GM19397 (cell line): ENCODE measurements at regions not wholly inside any gene's neighbourhood (a gene's known extent, or its start where the extent isn't known, plus 50 kb on each side); places are given as distances from the start of the nearest gene placed in this dataset.
"Not testable (repeated sequence)": the region's sequence is repeated elsewhere in the genome, so short reads cannot be mapped to it uniquely, and the experiment has no call there.

Experiments used
- ATAC-seq: cut with Tn5 transposase; IDR thresholded peaks from one replicate; pipeline ENCODE4 v1.9.1; 2021; ENCODE audit warnings: mild to moderate bottlenecking, moderate library complexity; ENCODE audit not compliant: unreplicated experiment

GRCh38 chr7:65069476-65069875 lies 63.0 kb upstream of the ERV3-1 start:
- ATAC-seq = not testable (repeated sequence)

GRCh38 chr7:65062566-65062965 lies 56.1 kb upstream of the ERV3-1 start:
- ATAC-seq = not testable (repeated sequence)

- ATAC-seq = peak; percentile 48
Measured at GRCh38 chr7:65059247-65059646, 52.8 kb upstream of the ERV3-1 start.
